Fibroblast of lung (primary cell): ENCODE measurements at regions not wholly inside any gene's neighbourhood (a gene's known extent, or its start where the extent isn't known, plus 50 kb on each side); places are given as distances from the start of the nearest gene placed in this dataset.

Source experiments
- EZH2 ChIP-seq: IDR thresholded peaks from 2 replicates; pipeline ENCODE4 v1.5.1; 2012; ENCODE audit warnings: low read length, control low read depth, mild to moderate bottlenecking; ENCODE audit errors: missing control alignments
- TF ChIP-seq, protein P1 (sequence below), 2 donors: IDR thresholded peaks in 1 of 2; conservative IDR thresholded peaks in 1 of 2; 1 replicate in 1 of 2; 2 replicates in 1 of 2; pipeline ENCODE4 v1.5.1; 2011 to 2012; ENCODE audit warnings: low read length in 2 of 2, control low read depth in 1 of 2, inconsistent platforms in 1 of 2, low read depth in 1 of 2, mild to moderate bottlenecking in 1 of 2

DNA sequence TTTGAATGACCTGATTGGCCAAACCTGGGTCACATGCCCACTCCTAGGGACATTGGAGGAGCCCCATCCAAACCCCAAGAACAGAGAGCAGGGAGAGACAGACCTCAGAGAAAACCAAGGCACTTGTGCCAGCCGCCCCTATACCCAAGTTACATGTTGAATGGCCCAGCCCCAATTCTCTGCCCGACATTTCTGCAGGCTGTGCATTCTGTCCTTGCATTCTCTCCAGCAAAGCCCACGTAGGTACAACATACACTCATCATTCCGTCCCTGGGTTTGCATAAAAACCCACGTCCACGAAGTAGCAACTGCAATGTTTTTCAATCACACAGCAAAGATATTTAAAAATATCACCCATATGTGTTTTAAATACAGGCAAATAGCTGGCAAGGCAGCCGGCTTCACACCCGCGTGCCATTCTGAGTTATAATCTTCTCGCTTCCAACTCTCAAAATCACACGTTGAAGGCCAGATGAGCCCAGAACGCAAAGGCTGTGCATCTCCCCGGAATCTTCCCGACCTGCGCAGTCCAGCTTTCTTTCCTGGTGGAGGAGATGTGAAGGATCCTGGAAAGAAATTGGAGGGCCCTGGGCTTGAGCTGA lies 91.7 kb upstream of the MYL2 start:
- TF ChIP-seq, protein P1, sequence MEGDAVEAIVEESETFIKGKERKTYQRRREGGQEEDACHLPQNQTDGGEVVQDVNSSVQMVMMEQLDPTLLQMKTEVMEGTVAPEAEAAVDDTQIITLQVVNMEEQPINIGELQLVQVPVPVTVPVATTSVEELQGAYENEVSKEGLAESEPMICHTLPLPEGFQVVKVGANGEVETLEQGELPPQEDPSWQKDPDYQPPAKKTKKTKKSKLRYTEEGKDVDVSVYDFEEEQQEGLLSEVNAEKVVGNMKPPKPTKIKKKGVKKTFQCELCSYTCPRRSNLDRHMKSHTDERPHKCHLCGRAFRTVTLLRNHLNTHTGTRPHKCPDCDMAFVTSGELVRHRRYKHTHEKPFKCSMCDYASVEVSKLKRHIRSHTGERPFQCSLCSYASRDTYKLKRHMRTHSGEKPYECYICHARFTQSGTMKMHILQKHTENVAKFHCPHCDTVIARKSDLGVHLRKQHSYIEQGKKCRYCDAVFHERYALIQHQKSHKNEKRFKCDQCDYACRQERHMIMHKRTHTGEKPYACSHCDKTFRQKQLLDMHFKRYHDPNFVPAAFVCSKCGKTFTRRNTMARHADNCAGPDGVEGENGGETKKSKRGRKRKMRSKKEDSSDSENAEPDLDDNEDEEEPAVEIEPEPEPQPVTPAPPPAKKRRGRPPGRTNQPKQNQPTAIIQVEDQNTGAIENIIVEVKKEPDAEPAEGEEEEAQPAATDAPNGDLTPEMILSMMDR (conservative IDR thresholded peaks at IDR 0.05 in 1 of 2, IDR thresholded peaks at IDR 0.05 in 1 of 2; ENCODE audit: low read depth in 1 of 2, low read length in 2 of 2), result no peak
- TF ChIP-seq EZH2, result no peak
